HEK293T (cell line): ENCODE measurements at regions not wholly inside any gene's neighbourhood (a gene's known extent, or its start where the extent isn't known, plus 50 kb on each side); places are given as distances from the start of the nearest gene placed in this dataset.

Experiments used
- FOXA1 ChIP-seq: fragments of 450-650 bp; IDR thresholded peaks from 2 replicates; pipeline ENCODE4 v1.6.1; 2016; ENCODE audit warnings: mild to moderate bottlenecking
- HDGF ChIP-seq: fragments of 450-650 bp; IDR thresholded peaks from 2 replicates; pipeline ENCODE4 v1.6.1; 2017; ENCODE audit warnings: antibody characterized with exemption, borderline replicate concordance
- NFRKB ChIP-seq: fragments of 450-650 bp; IDR thresholded peaks from 2 replicates; pipeline ENCODE4 v1.6.1; 2016; ENCODE audit warnings: mild to moderate bottlenecking, moderate library complexity

DNA sequence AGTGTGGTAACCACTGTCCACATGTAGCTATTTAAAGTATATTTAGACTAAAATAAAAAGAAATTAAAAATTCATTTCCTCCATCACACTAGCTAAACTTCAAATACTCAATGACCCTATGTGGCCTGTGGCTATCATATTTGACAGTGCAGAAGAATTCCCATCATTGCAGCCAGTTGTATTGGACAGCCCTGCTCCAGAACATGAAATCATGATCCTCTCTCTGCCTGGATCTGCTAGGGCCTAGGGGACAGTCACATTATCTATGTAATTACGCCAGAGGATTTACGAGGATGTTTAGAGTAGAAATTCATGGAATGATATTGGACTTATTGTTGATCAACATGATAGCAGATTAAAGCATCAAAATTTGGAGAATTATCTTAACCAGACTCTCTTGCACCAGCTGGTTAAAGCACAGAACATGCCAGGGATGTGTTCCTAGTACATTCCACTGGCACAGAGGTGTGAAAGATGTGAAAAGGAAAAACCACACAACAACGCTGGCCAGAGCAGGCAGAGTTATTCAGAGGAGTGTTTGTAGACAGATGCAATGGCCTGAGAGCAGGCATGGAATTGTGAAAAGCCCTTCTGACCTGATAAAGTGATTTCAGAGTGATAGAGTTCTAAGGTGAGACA lies 108.9 kb upstream of the STARD13 start:
- no peak for TF ChIP-seq FOXA1
- TF ChIP-seq HDGF: no peak
- no peak for TF ChIP-seq NFRKB
